HG03139 (cell line): ENCODE measurements at regions not wholly inside any gene's neighbourhood (a gene's known extent, or its start where the extent isn't known, plus 50 kb on each side); places are given as distances from the start of the nearest gene placed in this dataset.
"Not testable (repeated sequence)": the region's sequence is repeated elsewhere in the genome, so short reads cannot be mapped to it uniquely, and the experiment has no call there.

Source experiments
- ATAC-seq: cut with Tn5 transposase; IDR thresholded peaks from one replicate; pipeline ENCODE4 v1.9.1; 2021; ENCODE audit not compliant: unreplicated experiment

DNA sequence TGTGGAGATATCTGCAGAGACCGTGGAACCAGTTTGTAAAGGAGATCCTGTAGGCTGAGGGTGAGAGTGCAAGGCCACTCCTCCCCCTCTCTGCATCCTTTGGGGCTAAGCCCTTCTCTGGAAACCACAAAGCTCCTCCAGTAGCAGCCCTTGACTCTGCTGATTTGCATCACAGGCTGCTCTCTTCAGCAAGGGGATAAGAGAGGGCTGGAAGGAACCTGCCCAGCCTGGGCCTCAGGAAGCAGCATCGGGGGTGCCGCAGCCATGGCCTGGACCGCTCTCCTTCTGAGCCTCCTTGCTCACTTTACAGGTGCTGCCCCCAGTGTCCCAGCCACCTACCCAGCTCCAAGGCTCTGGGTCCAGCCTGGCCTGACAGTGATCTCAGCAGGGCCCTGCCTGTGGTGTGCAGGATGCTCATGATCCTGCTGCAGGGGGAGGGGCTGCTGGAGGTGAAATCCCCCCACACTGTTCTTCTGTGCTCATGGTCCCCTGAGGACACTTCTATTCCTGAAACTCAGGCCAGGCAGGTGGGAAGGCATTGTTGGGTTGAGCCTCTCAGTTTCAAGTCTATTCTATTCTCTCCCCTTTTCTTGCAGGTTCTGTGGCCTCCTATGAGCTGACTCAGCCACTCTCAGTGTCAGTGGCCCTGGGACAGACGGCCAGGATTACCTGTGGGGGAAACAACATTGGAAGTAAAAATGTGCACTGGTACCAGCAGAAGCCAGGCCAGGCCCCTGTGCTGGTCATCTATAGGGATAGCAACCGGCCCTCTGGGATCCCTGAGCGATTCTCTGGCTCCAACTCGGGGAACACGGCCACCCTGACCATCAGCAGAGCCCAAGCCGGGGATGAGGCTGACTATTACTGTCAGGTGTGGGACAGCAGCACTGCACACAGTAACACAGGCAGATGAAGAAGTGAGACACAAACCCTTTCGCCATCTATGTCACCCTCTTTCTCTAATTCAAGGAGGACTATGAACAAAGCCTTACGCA, 68.5 kb upstream of the IGLL5 start:
- no peak for ATAC-seq

DNA sequence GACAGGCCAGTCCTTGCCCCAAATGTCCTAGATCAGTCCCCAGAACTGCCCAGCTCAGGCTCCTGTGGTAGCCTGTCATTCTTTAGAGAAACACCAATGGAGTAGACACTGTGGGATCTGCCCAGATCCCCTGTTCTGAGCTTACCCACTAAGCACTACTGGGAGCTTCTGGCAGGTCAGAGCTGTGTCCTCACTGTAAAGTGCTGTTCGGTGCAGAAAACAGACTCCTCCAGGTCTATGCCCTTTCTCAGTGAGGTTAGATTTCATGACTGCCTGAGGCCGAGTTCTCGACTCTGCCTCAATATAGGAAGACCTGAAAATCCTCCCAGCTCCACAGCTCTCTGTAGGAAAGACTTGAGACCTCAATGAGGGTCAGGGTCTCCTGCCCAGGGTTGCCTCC, 67.5 kb upstream of the IGLL5 start:
- ATAC-seq: no peak

DNA sequence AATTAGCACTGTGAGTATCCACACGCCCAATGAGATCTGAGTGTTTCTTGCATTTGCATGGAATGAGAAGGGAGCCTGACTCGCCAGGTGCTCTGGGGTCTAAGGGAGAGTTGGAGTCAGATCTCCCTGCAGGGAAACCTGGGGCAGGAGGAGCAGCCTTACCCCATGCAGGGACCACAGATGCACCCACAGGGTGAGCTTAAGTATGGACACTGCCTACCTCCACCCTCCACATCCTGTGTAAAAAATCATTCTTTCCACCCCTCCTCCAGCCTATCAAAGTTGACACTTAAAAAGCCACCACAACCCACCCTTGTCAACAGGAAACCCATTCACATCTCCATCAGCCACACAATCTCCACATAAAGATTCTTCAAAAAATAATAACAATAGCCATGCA, 67.0 kb upstream of the IGLL5 start:
- ATAC-seq: no peak

DNA sequence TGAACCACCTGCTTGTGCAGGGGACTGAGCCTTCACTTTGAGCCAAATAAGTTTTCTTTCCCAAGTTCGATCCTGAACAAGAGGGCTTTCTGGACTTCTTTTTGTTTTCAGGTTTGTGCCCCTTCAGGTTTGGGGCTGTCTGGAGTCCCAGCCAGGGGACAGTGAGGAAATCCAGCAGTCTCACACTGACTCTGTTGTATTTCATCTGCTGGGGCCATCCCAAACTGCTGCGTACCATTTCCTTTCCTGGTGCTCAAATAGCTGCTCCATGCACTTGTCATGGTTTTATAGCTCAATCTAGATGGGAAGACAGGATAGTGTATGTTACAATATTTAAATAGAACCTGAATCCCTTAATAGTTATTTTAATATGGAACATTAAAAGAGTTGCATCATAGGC, 66.3 kb upstream of the IGLL5 start:
- no peak for ATAC-seq

DNA sequence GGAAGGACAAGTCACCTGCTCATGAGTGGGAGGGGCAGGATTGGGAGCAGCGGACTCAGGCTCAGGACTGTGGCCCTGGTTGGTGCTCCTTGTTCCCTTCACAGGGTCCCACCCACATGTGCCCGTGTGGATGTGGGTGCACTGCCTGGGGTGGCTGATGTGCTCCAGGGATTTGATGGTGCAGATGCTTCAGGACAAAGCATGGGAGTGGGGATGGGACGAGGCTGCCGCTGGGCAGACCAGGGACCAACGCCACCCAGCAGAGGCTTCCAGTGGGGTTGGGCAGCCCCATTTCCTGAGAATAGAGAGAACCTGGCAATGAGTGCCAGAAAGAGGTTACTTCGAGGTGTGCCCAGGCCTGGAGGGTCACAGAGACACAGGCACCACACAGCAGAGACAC, 65.5 kb upstream of the IGLL5 start:
- no peak for ATAC-seq

DNA sequence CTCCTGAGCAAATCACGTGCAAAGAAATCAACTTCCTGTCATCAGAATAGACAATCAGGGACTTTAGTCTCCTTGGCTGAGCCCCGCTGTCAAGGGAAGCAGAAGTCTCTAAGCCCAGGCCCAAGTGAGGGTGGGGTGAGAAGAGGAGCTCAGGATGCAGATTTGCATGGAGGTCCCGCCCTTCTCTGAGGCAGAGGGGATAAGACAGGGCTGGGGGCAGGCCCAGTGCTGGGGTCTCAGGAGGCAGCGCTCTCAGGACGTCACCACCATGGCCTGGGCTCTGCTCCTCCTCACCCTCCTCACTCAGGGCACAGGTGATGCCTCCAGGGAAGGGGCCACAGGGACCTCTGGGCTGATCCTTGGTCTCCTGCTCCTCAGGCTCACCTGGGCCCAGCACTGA, 65.1 kb upstream of the IGLL5 start:
- not testable (repeated sequence) for ATAC-seq

DNA sequence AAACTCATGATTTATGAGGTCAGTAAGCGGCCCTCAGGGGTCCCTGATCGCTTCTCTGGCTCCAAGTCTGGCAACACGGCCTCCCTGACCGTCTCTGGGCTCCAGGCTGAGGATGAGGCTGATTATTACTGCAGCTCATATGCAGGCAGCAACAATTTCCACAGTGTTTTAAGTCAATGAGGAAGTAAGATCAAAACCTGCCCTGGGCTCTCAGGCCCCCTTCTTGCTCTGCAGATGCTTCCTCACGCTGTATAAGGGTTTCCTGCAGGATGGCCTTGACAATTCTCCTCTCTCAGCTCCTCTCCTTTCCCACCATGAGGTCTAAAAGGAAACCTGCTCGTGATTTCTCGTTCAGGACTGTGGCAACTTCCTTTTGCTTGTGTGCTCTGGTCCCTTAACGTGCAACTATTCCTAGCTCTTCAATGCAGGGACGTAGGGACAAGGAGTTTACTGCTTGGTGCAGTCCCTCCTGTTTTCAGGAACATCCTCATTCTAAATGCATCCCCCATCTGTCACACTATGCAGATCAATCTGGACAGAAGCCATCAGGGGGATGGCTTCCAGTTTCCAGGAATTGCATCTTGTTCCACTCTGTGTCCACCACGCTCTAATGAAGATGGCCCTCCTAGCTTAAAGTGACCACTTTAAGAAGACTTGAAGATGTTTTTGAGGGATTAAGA, 64.3 kb upstream of the IGLL5 start:
- no peak for ATAC-seq

DNA sequence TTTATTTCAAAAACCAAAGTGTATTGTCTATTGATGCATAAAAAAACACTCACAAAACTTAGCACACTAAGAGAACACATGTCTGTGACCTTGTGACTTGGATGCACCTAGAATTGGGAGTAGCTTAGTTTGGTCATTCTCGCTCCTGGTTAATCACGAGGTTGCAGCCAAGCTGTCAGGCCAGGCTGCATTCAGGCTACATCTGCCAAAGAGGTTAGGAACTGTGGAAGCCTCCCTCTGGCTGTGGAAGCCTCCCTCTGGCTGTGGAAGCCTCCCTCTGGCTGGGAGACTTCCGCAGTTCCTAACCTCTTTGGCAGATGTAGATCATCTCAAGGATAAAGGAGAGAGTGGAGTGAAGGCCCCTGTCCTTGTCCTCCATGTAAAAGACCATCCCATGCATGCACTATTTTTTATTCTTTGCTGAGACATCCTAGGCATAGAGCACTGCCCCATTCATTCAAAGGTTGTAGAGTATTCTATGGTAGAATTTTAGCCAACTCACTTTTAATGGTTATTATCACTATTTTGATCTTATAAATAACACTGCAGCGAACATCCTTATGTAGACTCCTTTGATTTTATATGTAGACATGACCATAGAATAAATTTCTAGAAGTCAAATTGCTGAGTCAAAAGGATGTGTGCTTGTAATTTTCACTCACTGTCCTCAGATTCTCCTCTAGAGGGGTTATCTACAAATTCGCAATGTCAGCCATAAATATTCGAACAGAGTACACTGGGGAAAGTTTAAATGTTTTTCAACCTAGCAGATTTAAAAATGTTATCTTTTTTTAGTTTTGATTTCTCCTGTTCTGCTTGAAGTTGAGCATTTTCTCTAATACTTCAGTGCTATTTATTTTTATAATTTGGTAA, 63.0 kb upstream of the IGLL5 start:
- ATAC-seq: no peak

DNA sequence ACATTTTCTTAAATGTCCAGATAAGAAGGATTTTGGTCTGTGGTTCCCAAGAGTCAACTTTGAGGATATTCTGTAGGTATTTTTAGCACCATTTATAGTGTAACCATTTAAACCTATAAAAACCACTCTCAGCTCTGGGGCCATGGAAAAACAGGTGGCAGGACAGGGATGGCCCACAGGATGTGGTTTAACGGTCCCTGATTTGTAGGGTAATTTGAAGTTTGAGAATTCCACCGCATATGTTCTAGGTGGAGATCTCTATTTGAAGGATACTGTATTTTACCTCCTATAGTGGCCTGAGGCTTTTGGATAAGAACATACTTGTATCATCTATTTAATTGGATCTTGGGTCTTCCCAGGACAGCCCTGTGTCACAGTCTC, 62.4 kb upstream of the IGLL5 start:
- no peak for ATAC-seq

DNA sequence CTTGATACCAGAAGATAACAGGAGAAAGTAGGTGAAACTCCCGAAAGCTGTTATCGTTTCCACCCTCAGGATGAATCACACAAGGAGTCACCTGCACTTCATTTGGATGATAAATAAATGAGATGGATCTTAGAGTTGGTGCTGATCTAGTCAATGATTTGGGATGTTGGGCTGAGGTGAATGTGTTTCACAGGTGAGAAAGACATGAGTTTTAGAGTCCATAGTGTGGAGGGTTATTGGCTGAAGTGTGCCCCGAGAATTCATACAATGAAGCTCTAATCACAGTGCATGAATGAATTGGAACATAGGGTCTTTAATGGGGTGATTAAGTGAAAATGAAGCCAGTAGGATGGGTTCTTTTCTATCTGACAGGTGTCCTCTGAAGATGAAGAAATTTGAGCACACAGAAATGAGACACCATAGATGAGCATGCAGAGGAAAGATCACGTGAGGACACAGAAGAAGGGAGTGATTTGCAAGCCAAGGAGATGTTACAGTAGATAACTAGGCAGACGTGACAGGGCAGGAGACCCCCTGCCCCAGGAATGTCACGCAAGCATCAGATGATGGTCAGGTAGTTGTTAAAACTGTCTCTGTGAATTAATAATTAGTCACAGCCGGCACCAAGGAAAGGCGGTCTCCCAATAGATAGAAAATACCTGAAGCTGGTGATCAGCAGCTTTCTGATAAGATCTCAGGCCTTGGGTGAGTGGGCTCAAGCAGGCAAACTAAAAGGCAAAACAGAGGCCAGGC, 60.3 kb upstream of the IGLL5 start:
- ATAC-seq: no peak

DNA sequence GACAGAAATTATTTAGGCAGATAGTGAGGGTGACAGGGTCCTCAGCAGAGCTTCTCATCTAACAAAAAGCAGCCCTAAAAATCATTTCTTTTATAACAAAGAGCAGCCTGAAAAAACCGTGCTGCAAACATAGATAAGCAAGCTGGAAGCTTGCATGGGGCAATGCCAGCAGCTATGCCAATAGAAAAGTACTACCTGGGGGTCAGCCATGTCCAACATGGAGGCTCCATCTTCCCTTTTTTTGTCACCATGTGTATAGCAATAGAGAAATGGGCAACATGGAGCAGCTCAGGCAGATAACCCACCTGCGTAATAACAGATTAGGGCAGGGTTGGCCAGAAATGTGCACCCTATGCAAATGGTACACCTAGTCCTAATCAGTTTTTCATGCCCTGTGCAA, 57.4 kb upstream of the IGLL5 start:
- no peak for ATAC-seq

DNA sequence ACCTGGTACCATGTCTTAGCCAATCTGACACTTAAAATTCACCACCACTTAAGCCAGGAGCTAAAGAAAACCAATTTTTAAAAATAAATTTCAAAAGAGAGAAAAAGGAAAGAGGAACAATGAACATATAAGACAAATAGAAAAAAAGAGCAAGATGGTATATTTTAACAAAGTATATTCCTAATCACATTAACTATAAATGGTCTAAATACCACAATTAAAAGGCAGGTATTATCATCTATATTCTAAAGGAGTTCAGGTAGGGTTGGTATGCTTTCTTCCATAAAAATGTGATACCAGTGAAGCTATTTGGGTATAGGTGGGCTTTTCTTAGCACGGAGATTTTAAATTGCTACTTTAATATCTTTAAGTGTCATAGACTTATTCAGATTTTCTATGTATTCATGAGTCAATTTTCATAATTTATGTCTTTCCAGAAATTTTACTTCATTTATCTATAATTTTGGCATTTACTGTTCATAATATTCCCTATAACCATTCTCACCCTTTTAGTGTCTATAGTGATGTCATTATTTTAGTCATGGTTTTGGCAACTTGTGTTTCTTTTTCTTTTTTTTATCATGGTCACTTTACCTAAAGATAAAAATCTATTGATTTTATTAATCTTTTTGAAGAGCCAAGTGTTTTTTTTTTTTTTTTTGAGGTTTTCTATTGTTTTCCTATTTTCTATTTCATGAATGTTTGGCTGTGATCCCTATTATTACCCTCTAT, 56.5 kb upstream of the IGLL5 start:
- ATAC-seq: no peak

DNA sequence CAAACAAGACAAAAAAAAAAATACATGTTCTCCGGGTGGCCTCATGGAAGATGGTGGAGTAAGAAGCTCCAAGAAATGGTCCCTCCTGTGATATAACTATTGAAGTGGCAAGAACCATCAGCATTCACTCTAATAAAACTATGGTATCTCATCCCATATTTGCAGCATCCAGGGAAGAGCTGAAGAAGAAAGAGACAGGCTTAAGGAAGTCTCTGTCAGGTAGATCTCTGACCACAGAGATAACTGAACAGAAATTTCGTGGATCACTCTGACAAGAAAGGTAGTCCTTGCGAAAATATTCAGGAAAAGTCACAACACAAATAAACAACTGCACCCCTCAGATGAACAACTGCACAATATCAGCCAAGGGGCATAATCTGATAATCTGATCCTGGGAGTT, 54.6 kb upstream of the IGLL5 start:
- ATAC-seq: no peak

DNA sequence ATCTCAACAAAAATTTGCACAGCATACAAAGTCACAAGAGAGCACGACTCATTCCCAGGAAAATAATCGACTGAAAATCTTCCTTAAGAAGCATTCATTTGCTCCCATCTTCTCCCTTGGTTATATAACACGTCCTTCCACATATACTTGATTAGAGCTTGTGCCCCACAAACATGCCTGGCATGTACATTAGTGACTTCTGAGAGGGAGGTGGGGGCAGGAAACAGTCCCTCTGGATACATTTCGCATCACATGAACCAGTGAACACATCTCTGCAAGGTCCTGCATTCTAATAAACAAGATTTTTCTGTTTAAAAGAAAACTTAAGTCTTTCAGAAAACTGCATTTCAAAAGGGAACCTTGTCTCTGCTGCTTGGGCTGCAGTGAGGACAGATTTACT, 54.1 kb upstream of the IGLL5 start:
- no peak for ATAC-seq

DNA sequence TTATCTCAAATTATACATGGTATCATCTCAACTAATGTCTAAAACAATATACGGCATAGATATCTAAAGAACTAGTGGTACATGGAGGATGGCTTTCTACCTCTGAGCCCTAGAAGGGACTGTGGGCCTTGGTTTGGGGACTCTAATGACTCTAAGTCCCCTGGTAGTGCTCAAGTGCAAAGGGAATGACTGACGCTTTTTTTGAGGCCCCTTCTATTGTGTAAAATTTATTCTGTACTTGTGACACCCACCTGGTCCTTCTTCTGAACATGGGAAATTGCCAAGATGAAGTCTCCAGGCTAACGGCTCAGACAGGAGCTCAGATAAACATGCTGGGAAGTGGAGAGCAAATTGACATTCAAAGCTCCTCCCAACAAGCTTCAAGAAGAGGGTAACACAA, 53.4 kb upstream of the IGLL5 start:
- no peak for ATAC-seq

DNA sequence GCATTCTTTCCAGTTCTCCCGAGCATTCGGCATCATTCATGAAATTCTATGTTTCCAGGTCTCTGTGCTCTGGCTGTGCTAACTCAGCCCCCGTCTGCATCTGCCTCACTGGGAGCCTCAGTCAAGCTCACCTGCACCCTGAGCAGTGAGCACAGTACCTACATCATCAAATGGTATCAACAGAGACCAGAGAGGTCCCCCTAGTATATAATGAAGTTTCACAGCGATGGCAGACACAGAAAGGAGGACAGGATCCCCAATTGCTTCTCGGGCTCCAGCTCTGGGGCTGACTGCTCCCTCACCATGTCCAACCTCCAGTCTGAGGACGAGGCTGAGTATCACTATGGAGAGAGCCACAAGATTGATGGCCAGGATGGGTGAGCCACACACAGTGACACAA, 52.8 kb upstream of the IGLL5 start:
- no peak for ATAC-seq

DNA sequence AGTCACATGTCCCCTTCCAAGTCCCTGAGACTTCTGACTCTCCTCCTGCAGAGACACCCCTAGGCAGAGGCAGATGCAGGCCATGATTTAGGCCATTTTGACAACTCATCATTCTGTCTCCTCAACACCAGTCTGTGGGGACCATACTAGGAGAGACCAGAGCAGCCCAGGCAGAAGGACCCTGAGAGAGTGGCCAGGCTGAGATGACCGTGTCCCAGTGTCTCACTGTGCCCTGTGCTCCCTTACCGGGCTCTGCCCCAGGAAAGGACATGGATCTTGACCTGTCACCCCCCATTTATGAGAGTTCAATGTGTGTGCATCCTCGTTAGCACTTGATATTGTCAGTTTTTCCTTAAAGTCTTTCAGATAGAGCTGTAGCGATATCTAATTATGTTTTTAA, 52.4 kb upstream of the IGLL5 start:
- ATAC-seq: no peak

DNA sequence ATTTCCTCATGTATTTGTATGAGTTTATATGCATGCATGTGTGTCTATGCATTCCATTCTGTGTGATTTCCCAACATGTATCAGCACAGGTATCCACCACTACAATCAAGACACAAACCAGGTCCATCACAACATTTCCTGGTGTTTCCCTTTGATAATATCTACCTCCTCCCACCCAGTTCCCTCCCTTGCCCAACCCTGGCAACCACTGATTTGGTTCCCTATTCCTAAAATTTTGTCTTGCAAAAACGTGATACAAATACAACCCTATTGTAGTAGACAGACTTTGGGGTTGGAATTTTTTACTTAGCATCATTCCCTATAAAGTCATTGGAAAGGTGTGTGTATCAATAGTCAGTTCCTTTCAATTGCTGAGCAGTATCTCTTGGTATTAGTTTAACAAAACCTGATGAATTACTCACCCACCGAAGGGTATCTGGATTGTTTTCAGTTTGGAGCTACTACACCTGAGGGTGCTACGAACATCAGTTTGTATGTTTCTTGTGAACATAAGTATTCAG, 51.8 kb upstream of the IGLL5 start:
- ATAC-seq: no peak

DNA sequence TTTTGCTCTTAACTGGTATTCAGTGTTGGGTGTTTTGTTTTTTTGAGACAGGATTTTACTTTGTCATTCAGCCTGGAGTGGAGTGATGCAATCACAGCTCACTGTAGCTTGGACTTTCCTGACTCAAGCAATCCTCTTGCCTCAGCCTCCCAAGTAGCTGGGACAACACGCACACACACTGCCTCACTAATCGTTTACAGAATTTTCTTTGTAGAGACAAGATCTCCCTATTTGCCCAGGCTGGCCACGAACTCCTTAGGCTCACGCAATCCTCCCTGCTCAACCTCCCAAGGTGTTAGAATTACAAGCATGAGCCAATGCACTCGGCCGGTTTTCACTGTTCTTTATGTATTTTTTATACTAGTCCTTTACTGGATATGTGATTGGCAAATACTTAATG, 51.0 kb upstream of the IGLL5 start:
- no peak for ATAC-seq
